TTC549 (cell line): ENCODE measurements at regions not wholly inside any gene's neighbourhood (a gene's known extent, or its start where the extent isn't known, plus 50 kb on each side); places are given as distances from the start of the nearest gene placed in this dataset.
"Not testable (repeated sequence)": the region's sequence is repeated elsewhere in the genome, so short reads cannot be mapped to it uniquely, and the experiment has no call there.

Source experiments
- FAIRE-seq: peaks from 2 replicates; lab custom pipeline; 2012; peaks lifted over from hg19 to GRCh38; lab: Jason Lieb, UNC

DNA sequence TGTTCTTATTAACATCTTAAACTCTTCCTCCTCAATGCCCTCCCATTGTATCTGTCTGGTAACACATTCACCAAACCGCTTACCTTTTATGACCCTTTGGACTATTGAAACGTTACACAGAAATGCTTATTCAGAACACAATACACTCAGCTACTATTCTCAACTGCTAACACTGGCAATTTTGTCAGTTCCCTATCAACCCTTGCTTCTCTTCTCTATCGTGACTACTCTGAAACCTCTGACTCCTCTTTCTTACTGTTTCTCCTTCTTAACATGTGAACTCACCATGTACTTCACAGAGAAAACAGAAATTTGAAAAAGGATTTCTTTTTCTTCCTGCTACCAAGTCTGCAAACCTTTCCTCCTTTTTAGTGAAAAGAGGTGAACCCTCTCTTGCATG, 232.9 kb upstream of the GPR149 start:
- no peak for FAIRE-seq

DNA sequence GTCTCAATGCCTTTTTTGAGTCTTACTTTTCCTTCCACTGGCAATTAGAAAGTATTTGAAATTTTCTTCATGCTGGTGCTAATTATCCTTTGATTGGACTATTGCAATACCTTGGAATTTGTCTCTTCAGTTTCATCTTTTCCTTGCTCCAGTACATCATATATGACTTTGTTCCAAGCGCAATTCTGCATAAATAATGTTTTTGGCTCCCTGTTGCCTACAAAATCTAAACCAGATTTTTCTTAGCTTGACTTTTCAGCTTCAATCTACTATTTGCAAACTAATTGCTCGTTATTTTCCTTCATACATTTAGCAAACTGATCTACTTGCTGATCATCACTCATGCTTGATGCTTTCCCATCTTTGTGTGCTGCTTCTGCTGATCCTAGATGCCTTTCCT, 230.8 kb upstream of the GPR149 start:
- no peak for FAIRE-seq

DNA sequence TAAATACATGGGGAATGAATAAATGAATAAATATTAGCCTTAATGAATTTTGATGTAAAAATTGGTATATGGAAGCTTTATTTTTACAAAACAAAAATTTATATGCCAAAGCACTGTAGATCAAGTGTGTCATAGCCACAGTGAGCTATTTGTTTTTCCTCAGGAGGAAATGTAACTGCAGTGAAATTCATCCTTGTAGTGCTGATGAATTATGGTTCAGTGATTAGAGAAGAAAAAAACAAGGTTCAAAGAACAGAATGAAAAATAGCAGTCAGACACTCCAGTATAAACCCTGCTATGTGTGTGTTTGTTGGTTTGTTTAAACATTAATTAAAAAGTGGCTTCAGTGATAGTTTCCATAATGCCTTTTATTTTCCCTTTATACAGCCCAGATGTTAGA, 228.0 kb upstream of the GPR149 start:
- FAIRE-seq: no peak

DNA sequence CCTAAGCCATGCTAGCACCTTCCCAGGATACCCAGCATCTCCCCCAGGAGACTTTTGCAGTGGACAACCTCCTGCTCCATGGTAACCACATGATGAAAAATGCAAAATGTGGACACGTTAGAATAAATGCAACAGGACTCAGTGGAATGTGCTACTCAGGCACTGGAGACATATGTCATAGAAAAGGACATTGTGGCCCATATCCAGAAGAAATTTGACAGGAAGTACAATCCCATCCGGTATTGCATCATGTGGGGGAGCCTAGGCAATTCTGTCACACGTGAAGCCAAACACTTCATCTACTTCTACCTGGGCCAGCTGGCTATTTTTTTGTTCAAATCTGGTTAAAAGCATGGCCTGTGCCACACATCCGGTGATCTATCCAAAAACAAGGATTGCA, 227.2 kb upstream of the GPR149 start:
- FAIRE-seq: no peak

DNA sequence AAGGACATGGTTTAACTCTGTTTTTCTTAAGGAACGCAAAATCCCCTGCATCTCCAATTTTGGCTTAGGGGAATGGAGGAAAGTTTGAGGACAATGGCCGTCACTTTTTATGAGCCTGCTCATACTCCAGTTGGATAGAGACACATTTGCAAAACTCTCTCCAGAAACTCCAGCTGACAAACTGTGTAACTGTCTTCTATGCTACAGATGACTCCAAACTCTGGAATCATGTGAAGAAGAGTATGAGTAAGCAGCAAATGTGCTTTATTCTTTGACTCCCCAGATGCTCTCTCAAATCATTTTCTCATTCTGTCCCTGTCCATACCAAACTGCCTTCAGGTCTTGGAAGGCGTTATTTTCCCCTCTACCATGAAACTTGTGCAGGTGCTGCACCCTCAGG, 226.5 kb upstream of the GPR149 start:
- no peak for FAIRE-seq

DNA sequence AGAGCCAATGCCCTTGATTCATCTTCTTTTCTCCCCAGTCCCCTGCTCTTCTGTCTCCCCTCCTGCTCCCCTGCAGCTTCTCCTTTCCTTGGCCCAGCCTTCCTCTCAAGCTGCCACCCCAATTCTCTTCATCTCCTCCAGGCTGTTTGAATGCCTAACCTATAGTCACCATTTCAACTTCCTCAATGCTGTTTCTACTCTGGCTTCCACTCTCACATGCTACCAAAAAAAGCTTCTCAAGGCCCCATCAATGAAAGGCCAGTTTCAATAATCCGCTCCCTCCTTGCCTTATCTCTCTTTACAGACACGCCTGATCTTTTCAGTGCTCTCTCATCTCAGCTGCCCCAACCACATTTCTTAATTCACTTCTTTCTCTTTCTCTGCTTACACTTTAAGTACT, 212.2 kb upstream of the GPR149 start:
- FAIRE-seq: no peak

DNA sequence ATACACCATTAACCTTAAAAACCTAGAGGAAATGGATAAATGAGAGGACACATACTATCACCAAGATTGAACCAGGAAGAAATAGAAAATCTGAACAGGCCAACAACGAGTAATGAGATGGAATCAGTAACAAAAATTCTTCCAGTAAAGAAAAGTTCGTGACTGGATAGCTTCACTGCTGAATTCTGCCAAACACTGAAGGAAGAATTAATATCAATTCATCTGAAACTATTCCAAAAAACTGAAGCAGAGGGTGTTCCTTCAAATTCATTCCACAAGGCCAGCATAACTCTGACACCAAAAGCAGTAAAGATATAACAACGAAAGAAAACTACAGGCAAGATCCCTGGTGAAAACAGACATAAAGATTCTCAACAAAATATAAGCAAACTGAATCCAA, 195.8 kb upstream of the GPR149 start:
- FAIRE-seq: no peak

DNA sequence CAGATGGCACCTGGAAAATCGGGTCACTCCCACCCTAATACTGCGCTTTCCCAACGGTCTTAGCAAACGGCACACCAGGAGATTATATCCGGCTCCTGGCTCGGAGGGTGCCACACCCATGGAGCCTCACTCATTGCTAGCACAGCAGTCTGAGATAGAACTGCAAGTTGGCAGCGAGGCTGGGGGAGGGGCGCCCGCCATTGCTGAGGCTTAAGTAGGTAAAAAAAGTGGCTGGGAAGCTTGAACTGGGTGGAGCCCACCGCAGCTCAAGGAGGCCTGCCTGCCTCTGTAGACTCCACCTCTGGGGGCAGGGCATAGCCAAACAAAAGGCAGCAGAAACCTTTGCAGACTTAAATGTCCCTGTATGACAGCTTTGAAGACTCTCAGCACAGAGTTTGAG, 189.6 kb upstream of the GPR149 start:
- FAIRE-seq: not testable (repeated sequence)

DNA sequence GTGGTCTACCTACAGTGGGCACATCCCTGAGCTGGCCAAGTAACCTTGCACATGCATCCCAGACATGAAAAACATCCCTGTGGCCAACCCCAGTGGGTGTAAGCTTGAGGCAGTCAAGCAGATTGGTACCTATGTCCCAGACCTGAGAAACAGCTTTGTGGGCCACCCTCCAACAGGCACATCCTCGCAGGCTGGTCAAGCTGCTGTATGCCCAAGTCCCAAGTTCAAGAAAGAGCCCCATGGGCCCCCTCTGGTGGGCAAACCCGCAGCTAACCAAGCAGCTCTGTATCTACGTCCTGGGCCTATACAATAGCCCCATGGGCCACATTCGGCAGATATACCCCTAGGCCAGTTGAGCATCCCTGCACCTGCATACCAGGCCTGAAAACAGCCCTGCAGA, 186.3 kb upstream of the GPR149 start:
- no peak for FAIRE-seq

DNA sequence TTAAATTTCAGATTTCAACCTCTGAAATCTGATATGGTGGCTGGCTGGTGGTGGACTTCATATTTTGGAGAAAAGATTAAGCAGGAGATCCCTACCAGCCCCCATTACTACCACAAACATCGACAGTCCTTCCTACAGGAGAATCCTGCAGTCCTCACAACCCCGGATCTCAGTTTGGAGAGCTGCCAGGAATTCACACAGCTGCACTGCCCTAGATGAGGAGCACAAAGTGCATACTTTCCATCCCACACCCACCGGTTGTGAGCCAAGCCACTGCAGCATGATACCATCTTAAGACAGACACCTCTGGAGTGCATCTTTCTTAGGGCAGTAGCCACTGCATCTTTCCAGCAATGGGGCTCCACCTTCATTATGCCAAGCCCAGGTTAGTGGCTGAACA, 185.5 kb upstream of the GPR149 start:
- FAIRE-seq: no peak

DNA sequence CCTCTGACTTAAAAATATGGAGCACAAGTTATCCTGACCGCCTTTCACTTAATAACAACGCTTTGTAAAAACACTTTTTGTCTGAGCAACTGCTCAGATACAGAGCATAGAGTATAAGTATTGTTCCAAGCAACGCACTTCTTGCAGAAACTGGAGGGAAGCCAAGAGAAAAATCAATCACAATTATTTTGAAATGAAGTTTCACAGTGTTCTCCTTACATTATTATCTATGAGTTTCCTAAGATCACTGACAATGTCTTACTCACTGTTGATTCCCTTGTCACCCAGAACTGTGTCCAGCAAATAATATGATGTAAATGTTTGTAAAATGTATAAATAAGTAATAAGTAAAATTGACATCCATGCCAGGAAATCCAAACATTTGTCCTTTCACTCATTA, 184.6 kb upstream of the GPR149 start:
- no peak for FAIRE-seq

DNA sequence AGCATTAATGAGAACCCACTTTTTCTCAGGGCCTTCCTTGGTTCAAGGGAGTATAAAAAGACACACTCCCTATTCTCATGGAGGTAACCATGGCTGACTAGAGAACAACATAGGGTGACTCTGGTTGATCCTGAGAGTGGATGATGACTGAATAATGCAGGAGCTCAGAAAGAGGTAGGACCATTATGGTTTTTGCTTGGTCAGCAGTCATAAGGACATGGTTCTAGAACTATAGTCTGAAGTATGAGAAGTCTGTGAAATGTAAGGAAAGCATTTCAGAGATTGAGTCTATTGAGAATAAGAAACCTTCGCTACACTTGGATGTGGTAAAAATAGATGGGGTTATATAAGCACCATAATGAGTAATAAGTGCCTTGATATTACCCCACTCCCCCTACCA, 184.1 kb upstream of the GPR149 start:
- no peak for FAIRE-seq

DNA sequence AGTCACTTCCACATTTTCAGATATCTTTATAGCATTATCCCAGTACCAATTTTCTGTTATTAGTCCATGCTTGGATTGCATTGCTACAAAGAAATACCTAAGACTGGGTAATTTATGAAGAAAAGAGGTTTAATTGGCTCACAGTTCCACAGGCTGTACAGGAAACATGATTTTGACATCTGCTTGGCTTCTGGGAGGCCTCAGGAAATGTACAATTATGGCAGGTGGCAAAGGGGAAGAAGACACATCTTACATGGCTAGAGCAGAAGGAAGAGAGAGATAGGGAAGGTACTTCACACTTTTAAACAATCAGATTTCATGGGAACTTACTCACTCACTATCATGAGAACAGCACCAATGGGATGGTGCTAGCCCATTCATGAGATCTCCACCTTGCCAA, 172.3 kb upstream of the GPR149 start:
- FAIRE-seq: no peak

DNA sequence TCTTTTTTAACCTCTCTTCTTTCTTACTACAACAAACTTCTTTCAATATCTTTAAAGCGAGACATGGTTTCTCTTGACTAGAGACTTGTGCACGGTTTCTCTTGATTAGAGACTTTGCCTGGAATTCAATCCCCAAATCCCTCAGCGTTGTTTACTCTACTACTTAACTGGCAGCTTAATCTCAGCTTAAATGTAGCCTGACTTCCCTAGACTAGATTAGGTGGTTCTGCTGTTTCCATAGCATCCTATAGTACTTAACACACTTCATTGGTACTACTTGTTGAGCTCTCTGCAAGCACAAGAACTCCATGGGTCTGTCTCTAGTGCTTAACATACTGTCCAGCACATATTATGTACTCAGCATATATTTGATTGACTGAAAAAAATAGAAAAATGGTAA, 168.2 kb upstream of the GPR149 start:
- no peak for FAIRE-seq

DNA sequence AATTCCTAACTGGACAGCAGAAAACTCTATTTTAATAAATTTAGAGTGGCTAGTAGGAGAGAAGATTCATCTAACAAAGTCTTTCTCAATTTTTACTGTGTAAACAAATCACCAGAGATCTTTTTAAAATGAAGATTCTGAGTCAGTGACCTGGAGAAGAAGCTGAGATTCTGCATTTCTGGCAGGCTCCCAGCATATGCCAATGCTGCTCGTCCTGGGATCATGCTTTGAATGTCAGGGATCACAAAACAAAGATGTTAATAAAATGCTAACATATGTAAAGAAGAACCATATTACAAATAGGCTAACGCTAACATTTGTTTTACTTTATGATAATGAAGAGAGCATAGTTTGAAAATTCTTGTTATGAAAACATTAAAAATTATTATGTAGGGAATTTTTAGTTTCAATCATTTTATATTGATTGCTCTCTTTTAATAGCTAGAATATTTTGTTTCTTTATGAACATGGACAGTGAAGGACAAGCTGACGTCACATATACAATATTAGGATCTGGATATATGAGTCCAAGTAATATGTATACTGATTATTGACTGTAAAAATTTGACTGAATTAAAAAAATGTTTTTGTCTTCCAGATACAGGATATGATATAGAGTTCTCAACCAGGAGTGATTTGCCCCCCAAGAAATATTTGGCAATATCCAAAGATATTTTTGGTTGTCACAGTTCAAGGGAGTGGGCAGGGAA, 160.8 kb upstream of the GPR149 start:
- FAIRE-seq: no peak

DNA sequence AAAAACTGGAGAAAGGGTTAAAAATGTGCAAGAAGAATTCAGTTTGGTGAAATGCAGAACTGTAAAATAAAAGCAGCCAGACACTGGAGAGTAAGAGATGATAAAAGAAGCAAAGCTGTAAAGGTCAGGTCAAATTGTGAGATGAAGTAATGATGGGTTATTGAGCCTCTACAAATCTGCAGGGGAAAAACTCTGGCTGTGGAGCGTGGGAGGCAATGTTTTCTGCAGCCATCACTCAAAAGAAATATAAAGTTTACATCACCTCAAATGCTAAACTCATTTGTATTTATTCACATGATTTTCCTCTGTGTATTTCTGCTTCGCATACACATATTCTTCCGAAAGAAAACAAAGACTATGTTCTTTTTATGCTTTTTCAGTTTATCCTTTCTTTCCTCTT, 158.8 kb upstream of the GPR149 start:
- no peak for FAIRE-seq

DNA sequence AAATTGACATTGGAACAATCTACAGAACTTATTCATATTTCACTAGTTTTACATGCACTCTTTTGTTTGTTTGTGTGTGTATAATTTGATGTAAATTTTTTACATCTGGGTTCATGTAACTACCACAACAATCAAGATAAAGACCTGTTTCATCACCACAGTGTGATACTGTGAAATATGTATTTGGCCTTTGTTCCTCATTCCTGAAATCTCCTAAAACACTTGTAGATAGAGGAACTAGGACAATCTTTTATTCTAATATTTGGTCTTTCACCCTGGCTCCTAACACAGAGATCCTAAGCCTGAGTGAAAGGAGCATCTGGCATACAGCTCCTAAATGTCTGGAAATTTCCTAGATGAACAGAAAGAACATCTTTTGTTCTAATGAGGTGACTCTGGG, 155.0 kb upstream of the GPR149 start:
- FAIRE-seq: no peak

DNA sequence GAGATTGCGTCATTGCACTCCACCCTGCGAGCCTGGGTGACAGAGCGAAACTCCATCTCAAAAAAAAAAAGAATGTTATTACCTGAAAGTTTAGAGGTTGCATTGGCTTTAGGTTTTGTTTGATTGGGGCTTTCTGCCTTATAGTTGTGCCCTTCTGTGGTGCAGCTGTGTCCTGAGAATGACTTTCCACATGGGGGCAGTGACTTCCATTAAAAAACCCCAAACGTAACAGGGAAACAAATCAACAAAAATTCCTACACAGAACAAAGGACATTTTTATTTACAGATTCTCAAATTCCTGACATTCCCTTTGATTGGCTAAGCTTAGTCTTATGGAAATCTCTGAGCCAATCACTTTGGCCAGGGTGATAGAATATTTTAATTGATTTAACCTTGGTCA, 154.1 kb upstream of the GPR149 start:
- no peak for FAIRE-seq

DNA sequence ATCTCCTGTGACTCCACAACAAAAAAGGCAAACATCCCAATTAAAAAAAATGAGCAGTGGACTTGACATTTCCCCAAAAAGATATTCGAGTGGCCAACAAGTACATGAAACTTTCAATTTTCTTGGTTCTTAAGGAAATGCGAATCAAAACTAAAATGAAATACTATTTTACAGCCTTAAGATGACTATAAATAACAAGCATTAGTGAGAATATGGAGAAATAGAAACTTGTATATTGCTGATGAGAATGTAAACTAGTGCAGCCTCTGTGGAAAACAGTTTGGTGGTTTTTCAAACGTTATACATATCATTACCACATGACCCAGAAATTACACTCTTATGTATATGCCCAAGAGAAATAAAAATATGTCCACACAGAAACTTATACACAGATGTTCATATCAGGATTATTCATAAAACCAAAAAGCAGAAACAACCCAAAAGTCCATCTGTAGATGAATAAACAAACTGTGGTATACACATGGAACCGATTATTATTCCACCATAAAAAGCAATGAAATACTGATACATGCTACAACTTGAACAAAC, 153.2 kb upstream of the GPR149 start:
- FAIRE-seq: no peak

DNA sequence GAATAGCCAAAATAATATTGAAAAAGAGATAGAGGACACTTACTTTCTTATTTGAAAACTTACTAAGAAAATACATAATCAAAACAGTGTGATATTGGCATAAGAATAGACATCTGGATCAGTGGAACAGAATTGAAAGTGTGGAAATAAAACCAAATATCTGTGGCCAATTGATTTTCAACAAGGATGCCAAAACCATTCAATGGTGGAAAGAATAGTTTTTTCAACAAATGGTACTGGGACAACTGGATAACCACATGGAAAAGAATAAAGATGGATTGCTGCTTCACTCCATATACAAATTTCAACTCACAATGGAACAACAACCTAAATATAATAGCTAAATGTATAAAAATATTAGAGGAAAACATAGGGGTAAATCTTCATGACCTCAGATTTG, 152.5 kb upstream of the GPR149 start:
- no peak for FAIRE-seq

DNA sequence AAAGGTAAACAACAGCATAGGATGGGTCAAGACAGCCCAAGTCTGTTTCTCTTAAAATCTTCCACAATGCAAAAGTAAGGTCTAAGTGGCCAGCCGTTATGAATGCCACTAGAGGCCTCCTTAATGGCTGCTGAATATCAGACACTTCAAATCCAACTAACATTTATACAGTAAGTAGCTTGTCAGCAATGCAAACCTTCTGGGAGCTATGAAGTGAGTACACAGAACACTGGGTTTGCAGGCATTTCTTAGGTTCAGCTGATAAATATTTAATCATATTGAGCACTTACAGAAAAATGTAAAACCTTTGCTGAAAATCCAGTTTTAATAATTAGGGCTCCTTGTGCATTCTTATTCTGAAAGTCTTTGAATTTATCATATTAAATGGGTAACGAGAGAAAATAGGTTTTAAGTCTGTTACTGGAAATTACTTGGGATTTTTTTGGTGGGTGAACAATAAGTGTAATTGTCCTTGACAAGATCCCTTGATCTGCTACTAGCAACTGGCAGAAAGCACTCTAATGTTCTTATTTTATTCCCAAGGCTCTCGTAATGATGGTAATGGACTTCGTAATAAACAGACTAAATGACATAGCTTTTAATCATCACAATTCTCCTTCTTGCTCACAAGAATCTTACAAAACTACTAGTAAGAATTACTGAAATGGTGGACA, 141.7 kb upstream of the GPR149 start:
- FAIRE-seq: no peak

DNA sequence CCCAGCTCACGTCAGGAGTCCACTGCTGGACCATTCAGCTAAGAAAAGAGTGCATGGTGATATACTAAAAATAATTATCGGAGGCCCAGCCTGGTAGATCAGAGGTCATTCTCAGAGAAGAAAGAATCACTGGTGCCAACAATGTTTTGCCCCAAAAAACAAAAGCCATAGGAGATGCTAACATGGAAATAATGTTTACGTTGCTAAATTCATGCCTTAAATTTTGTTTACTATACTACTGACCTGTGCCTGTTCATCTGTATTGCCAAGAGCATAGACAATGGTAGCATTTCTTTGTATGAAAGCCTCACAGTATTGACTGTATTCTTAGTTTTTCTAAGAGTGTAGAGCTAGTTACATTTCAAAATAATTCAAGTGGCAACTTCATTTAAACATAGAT, 138.1 kb upstream of the GPR149 start:
- no peak for FAIRE-seq

DNA sequence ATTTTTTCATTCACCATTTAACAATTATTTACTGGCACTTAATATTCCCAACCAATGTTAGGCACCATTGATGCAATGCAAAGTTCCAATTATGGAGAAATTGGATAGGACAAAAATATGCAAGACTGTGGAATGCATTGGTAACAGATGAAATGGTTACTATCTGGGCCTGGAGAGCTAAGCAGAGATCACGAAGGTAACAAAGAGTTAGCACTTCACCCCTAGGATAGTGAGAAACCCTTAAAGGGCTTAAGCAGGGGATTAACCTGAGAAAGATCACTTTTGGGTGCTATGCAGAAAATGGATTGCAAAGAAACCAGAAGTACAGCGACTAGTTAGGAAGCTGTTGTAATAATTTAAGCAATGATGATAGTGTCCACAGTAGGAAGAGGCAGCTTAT, 129.6 kb upstream of the GPR149 start:
- no peak for FAIRE-seq

DNA sequence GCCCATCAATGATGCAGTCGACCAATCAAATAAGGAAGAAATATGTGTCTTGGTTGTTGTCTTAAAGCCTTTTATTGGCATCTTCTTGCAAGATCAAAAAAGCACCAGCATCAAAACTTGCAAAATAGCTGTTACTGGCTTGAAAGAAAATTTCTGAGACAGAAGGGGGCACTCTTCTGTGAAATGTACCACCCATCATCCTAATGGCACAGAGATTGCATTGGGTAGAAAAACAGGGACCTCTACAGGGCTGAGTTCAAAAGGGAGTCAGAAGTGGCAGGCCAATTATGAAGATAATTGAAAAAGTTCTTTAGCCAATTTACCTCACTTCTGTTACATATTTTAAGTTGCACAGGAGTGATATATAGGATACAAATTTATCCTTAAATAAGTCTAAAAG, 122.3 kb upstream of the GPR149 start:
- no peak for FAIRE-seq
